Uterus (tissue), 3 donors: ENCODE measurements at regions not wholly inside any gene's neighbourhood (a gene's known extent, or its start where the extent isn't known, plus 50 kb on each side); places are given as distances from the start of the nearest gene placed in this dataset.

Experiments
- DNase-seq, 2 donors: peaks; one replicate each; pipeline ENCODE4 v3.0.0-alpha.2; 2019 to 2020
- H3K27ac ChIP-seq, 2 donors: fragments of 200-600 bp; sonication (generic); 1 replicate in 1 of 2; 2 replicates in 1 of 2; pipeline ENCODE4 v1.5.1; 2016 to 2018
- H3K27me3 ChIP-seq, 2 donors: fragments of 200-600 bp; sonication (generic); one replicate each; pipeline ENCODE4 v1.5.1; 2018 to 2019; ENCODE audit warnings: control low read depth in 1 of 2
- H3K36me3 ChIP-seq, 2 donors: fragments of 200-600 bp; sonication (generic); one replicate each; pipeline ENCODE4 v1.5.1; 2019; ENCODE audit warnings: control low read depth in 1 of 2
- H3K4me1 ChIP-seq, 2 donors: fragments of 200-600 bp; sonication (generic); one replicate each; pipeline ENCODE4 v1.5.1; 2018 to 2019; ENCODE audit warnings: control low read depth in 1 of 2
- H3K4me3 ChIP-seq, 2 donors: fragments of 200-600 bp; sonication (generic); 1 replicate in 1 of 2; 2 replicates in 1 of 2; pipeline ENCODE4 v1.5.1; 2018 to 2019; ENCODE audit warnings: mild to moderate bottlenecking in 1 of 2
- H3K9me3 ChIP-seq, 2 donors: fragments of 200-600 bp; sonication (generic); one replicate each; pipeline ENCODE4 v1.5.1; 2019; ENCODE audit warnings: control low read depth in 1 of 2
- CTCF ChIP-seq, 4 experiments: fragments of 200-600 bp in 2 of 4; fragments of 450-650 bp in 2 of 4; sonication (generic) in 2 of 4; IDR thresholded peaks; one replicate each; pipeline ENCODE4 v1.5.1; 2016 to 2019; ENCODE audit warnings: antibody characterized with exemption in 4 of 4, mild to moderate bottlenecking in 2 of 4, moderate library complexity in 1 of 4
- POLR2A ChIP-seq, 2 donors: fragments of 450-650 bp; IDR thresholded peaks; one replicate each; pipeline ENCODE4 v1.6.1; 2016; ENCODE audit warnings: antibody characterized with exemption in 2 of 2, mild to moderate bottlenecking in 1 of 2, moderate library complexity in 1 of 2
- intact Hi-C: fragments of 100-400 bp; cut with DNase I; formaldehyde crosslinking; loops from one replicate; pipeline ENCODE4 v1.15.1; 2023; ENCODE audit warnings: low total_unique reads
- donor health status: DM: yes; HTN: yes; CAD: no.

GRCh38 chr5:166810721-166811120, 1480.7 kb upstream of the WWC1 start:
- H3K9me3 ChIP-seq: no peaks in the 10 kb centered on the region
- intact Hi-C loops: no loop called here
- no peak for TF ChIP-seq POLR2A (IDR thresholded peaks at IDR 0.05)
- TF ChIP-seq CTCF (IDR thresholded peaks at IDR 0.05): no peak
- no peaks in the 10 kb centered on the region for H3K4me1 ChIP-seq
- no peaks in the 10 kb centered on the region for H3K36me3 ChIP-seq
- H3K27me3 ChIP-seq: no peaks in the 10 kb centered on the region
- no peak overlapping the region for H3K4me3 ChIP-seq
- no peak overlapping the region for H3K27ac ChIP-seq
- DNase-seq: no peak

- no peaks in the 10 kb centered on the region for H3K36me3 ChIP-seq
- no peaks in the 10 kb centered on the region for H3K27me3 ChIP-seq
- H3K9me3 ChIP-seq: no peaks in the 10 kb centered on the region
- intact Hi-C loops: no loop called here
- H3K27ac ChIP-seq: no peak overlapping the region
- H3K4me3 ChIP-seq: no peak overlapping the region
- TF ChIP-seq CTCF (IDR thresholded peaks at IDR 0.05) (no peak), POLR2A (IDR thresholded peaks at IDR 0.05) (no peak)
- DNase-seq: no peak
- no peaks in the 10 kb centered on the region for H3K4me1 ChIP-seq
Measured at GRCh38 chr5:166823360-166823759, 1468.1 kb upstream of the WWC1 start.

GRCh38 chr5:166834246-166834645, 1457.2 kb upstream of the WWC1 start:
- no peaks in the 10 kb centered on the region for H3K9me3 ChIP-seq
- intact Hi-C loops: no loop called here

GRCh38 chr5:166845044-166845443, 1446.4 kb upstream of the WWC1 start:
- Histone ChIP-seq H3K4me1 (no peaks in the 10 kb centered on the region), H3K27ac (no peak overlapping the region), H3K36me3 (no peaks in the 10 kb centered on the region), H3K9me3 (no peaks in the 10 kb centered on the region), H3K27me3 (no peaks in the 10 kb centered on the region), H3K4me3 (no peak overlapping the region)
- no peak for TF ChIP-seq CTCF (IDR thresholded peaks at IDR 0.05)
- TF ChIP-seq POLR2A (IDR thresholded peaks at IDR 0.05): no peak
- DNase-seq: no peak
- intact Hi-C loops: no loop called here

More at GRCh38 chr5:166834246-166834645, 1457.2 kb upstream of the WWC1 start:
- Histone ChIP-seq H3K27me3 (no peaks in the 10 kb centered on the region), H3K27ac (no peak overlapping the region), H3K4me3 (no peak overlapping the region), H3K4me1 (no peaks in the 10 kb centered on the region), H3K36me3 (no peaks in the 10 kb centered on the region)
- no peak for DNase-seq
- TF ChIP-seq CTCF (IDR thresholded peaks at IDR 0.05) (no peak), POLR2A (IDR thresholded peaks at IDR 0.05) (no peak)

GRCh38 chr5:166856791-166857190, 1434.7 kb upstream of the WWC1 start:
- DNase-seq: no peak
- Histone ChIP-seq H3K4me1 (no peaks in the 10 kb centered on the region), H3K27ac (no peak overlapping the region), H3K4me3 (no peak overlapping the region), H3K27me3 (no peaks in the 10 kb centered on the region), H3K9me3 (no peaks in the 10 kb centered on the region), H3K36me3 (no peaks in the 10 kb centered on the region)
- no peak for TF ChIP-seq CTCF (IDR thresholded peaks at IDR 0.05)
- no peak for TF ChIP-seq POLR2A (IDR thresholded peaks at IDR 0.05)
- intact Hi-C loops: no loop called here
